ENCODE measurements at regions not wholly inside any gene's neighbourhood (a gene's known extent, or its start where the extent isn't known, plus 50 kb on each side); places are given as distances from the start of the nearest gene placed in this dataset.

DNA sequence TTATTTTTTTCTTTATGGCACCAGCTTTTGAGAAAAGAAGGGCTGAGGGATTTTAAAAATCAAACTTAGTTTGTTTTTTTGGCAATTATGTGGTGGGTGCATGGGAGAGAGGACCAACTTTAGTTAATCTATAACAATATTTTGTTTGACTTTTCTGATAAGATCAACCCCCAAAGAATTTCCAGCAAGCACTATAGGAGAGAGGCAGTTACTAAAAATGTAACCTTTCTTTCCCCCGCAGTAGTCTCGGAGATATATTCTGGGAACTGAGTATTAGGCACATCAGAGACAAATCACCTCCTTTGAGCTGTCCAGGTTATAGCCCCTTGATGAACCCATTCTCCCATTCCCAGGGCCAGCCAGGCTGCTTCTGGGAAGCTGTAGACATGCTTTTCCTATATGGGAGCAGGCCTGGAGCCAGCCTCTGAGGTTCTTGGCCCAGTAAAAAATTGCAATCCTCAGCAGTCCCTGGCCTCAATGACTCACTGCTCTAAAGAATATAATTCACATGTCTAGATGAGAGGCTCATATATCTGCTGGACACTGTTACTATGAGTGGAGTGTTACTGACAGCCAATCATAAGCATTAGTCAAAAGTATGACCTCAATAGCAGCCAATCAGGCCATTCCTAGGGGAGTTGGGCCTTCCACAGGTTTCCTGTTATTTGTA lies 138.3 kb upstream of the AGBL1 start:
- TF ChIP-seq CTCF (IDR thresholded peaks at IDR 0.05) (no peak), POLR2A (IDR thresholded peaks at IDR 0.05) (no peak), POLR2AphosphoS5 (IDR thresholded peaks at IDR 0.05; ENCODE audit: insufficient read depth in 1 of 2, low read depth in 1 of 2) (no peak)
